SK-N-SH (cell line): ENCODE measurements at regions not wholly inside any gene's neighbourhood (a gene's known extent, or its start where the extent isn't known, plus 50 kb on each side); places are given as distances from the start of the nearest gene placed in this dataset.

Experiments used
- CTCF ChIA-PET: fragments of 300-600, 350-600 bp; formaldehyde crosslinking; extraction: SDS; loops from one replicate; lab custom pipeline; 2021; lab: Yijun Ruan, JAX
- POLR2A ChIA-PET: fragments of 350-600 bp; sonication (Branson Sonifier 250); formaldehyde crosslinking; extraction: SDS; loops from one replicate; lab custom pipeline; 2020; ENCODE audit warnings: antibody characterized with exemption, inconsistent platforms; lab: Yijun Ruan, JAX
- DNase-seq: peaks from one replicate; pipeline ENCODE4 v3.0.0; 2012
- H2AFZ ChIP-seq: fragments of 200-600 bp; sonication (generic); 2 replicates; pipeline ENCODE4 v1.8.1; 2016; ENCODE audit warnings: antibody characterized with exemption, mild to moderate bottlenecking, low read depth
- H3F3A ChIP-seq: fragments of 200-600 bp; sonication (generic); replicated peaks from 2 replicates; pipeline ENCODE3; 2016; ENCODE audit warnings: antibody characterized with exemption, mild to moderate bottlenecking; ENCODE audit not compliant: insufficient read depth
- H3K27ac ChIP-seq, 2 experiments: fragments of 200-500 bp in 1 of 2; fragments of 200-600 bp in 1 of 2; sonication (Bioruptor generic) in 1 of 2; sonication (generic), shearing (Covaris generic) in 1 of 2; 2 replicates each; pipeline versions ENCODE4 v1.5.1 to v1.6.1; 2014 to 2016; ENCODE audit warnings: low read depth in 2 of 2, inconsistent platforms in 1 of 2, low read length in 1 of 2, mild to moderate bottlenecking in 1 of 2, mixed read lengths in 1 of 2
- H3K27me3 ChIP-seq: fragments of 200-600 bp; sonication (generic), shearing (Covaris generic); 2 replicates; pipeline ENCODE4 v1.6.1; 2016; ENCODE audit warnings: mixed run types; ENCODE audit not compliant: insufficient read depth
- H3K36me3 ChIP-seq, 2 experiments: fragments of 200-500 bp in 1 of 2; fragments of 200-600 bp in 1 of 2; sonication (Bioruptor generic) in 1 of 2; sonication (generic) in 1 of 2; replicated peaks in 1 of 2; 2 replicates each; pipeline versions ENCODE3 to v1.5.1; 2014 to 2016; ENCODE audit warnings: low read length in 1 of 2, mild to moderate bottlenecking in 1 of 2; ENCODE audit not compliant: insufficient read depth in 2 of 2, control insufficient read depth in 1 of 2
- H3K4me1 ChIP-seq, 2 experiments: fragments of 200-500 bp in 1 of 2; fragments of 200-600 bp in 1 of 2; sonication (Bioruptor generic) in 1 of 2; sonication (generic), shearing (Covaris generic) in 1 of 2; 2 replicates each; pipeline versions ENCODE4 v1.5.1 to v1.6.1; 2014 to 2016; ENCODE audit warnings: low read depth in 1 of 2, low read length in 1 of 2, mixed run types in 1 of 2; ENCODE audit not compliant: insufficient read depth in 2 of 2, control insufficient read depth in 1 of 2
- H3K4me2 ChIP-seq: fragments of 200-600 bp; sonication (generic), shearing (Covaris generic); 2 replicates; pipeline ENCODE4 v1.6.1; 2017; ENCODE audit warnings: mixed run types
- H3K4me3 ChIP-seq, 2 experiments: fragments of 200-500 bp in 1 of 2; fragments of 200-600 bp in 1 of 2; sonication (Bioruptor generic) in 1 of 2; sonication (generic), shearing (Covaris generic) in 1 of 2; 2 replicates each; pipeline versions ENCODE4 v1.5.1 to v1.8.1; 2014 to 2016; ENCODE audit warnings: low read depth in 2 of 2, inconsistent platforms in 1 of 2, low read length in 1 of 2, mild to moderate bottlenecking in 1 of 2, mixed read lengths in 1 of 2, moderate library complexity in 1 of 2
- H3K79me2 ChIP-seq: fragments of 200-600 bp; sonication (generic); 2 replicates; pipeline ENCODE4 v1.8.1; 2017; ENCODE audit warnings: mild to moderate bottlenecking; ENCODE audit not compliant: insufficient read depth
- H3K9ac ChIP-seq: fragments of 200-600 bp; sonication (generic); 2 replicates; pipeline ENCODE4 v1.6.1; 2017; ENCODE audit warnings: mixed run types
- H3K9me2 ChIP-seq: fragments of 200-600 bp; sonication (generic); 2 replicates; pipeline ENCODE4 v1.6.1; 2017; ENCODE audit warnings: mixed run types
- H3K9me3 ChIP-seq: fragments of 200-600 bp; sonication (generic); 2 replicates; pipeline ENCODE4 v1.6.1; 2017; ENCODE audit warnings: mixed run types, mild to moderate bottlenecking, moderate library complexity
- H4K20me1 ChIP-seq: fragments of 200-600 bp; sonication (generic); 2 replicates; pipeline ENCODE4 v1.6.1; 2017; ENCODE audit warnings: mild to moderate bottlenecking, mixed run types; ENCODE audit not compliant: insufficient read depth
- CHD2 ChIP-seq: fragments of 150-350 bp; IDR thresholded peaks from 2 replicates; pipeline ENCODE4 v1.6.1; 2018; ENCODE audit warnings: low read length; ENCODE audit not compliant: partially characterized antibody
- EP300 ChIP-seq, 2 experiments: IDR thresholded peaks; 2 replicates each; pipeline versions ENCODE4 v1.4.0 to v1.6.1; 2012; ENCODE audit warnings: borderline replicate concordance in 1 of 2, low read depth in 1 of 2, low read length in 1 of 2
- EZH2phosphoT487 ChIP-seq: fragments of 200-600 bp; sonication (generic); IDR thresholded peaks from 2 replicates; pipeline ENCODE4 v1.6.1; 2017; ENCODE audit warnings: low read depth, mixed run types, mild to moderate bottlenecking, antibody characterized with exemption, moderate library complexity, borderline replicate concordance
- FOXJ3 ChIP-seq: sonication (generic); formaldehyde crosslinking; IDR thresholded peaks from 2 replicates; pipeline ENCODE4 v1.5.1; 2020; ENCODE audit warnings: mild to moderate bottlenecking, missing genetic modification reagents
- FOXM1 ChIP-seq: IDR thresholded peaks from 2 replicates; pipeline ENCODE4 v1.4.0; 2012; ENCODE audit warnings: low read depth, mild to moderate bottlenecking
- JUND ChIP-seq: IDR thresholded peaks from 2 replicates; pipeline ENCODE4 v1.4.0; 2012
- MEF2A ChIP-seq: IDR thresholded peaks from 2 replicates; pipeline ENCODE4 v1.4.0; 2012; ENCODE audit warnings: low read depth, borderline replicate concordance
- NFIC ChIP-seq: IDR thresholded peaks from 2 replicates; pipeline ENCODE4 v1.4.0; 2012; ENCODE audit warnings: borderline replicate concordance
- RFX5 ChIP-seq: IDR thresholded peaks from 2 replicates; pipeline ENCODE4 v1.6.1; 2012; ENCODE audit warnings: mild to moderate bottlenecking, improper control_type of control experiment, low read length
- TAF1 ChIP-seq: IDR thresholded peaks from 2 replicates; pipeline ENCODE4 v1.6.1; 2012; ENCODE audit warnings: low read depth, mild to moderate bottlenecking, low read length, moderate library complexity, borderline replicate concordance
- TCF12 ChIP-seq: IDR thresholded peaks from 2 replicates; pipeline ENCODE4 v1.4.0; 2012
- TEAD4 ChIP-seq: IDR thresholded peaks from 2 replicates; pipeline ENCODE4 v1.4.0; 2012; ENCODE audit warnings: mild to moderate bottlenecking, borderline replicate concordance; ENCODE audit not compliant: insufficient read depth
- YY1 ChIP-seq: IDR thresholded peaks from 2 replicates; pipeline ENCODE4 v1.4.0; 2012; ENCODE audit warnings: low read depth, mild to moderate bottlenecking
- WGBS: methylation state at CpG from one replicate; pipeline ENCODE4 v1.1.6; 2017; ENCODE audit warnings: low lambda C conversion rate; 5-methylcytosine and 5-hydroxymethylcytosine counted together
- TF ChIP-seq, protein P1 (sequence below): IDR thresholded peaks from 2 replicates; pipeline ENCODE4 v1.4.0; 2012; ENCODE audit warnings: low read depth
- TF ChIP-seq, protein P2 (sequence below): fragments of 150-350 bp; IDR thresholded peaks from 2 replicates; pipeline ENCODE4 v1.6.1; 2016; ENCODE audit warnings: mild to moderate bottlenecking, low read depth, low read length
- TF ChIP-seq, protein P3 (sequence below): IDR thresholded peaks from 2 replicates; pipeline ENCODE4; 2012
- TF ChIP-seq, protein P4 (sequence below): fragments of 200-600 bp; sonication (generic); IDR thresholded peaks from 2 replicates; pipeline ENCODE4 v1.6.1; 2017; ENCODE audit warnings: antibody characterized with exemption, mild to moderate bottlenecking, moderate library complexity

DNA sequence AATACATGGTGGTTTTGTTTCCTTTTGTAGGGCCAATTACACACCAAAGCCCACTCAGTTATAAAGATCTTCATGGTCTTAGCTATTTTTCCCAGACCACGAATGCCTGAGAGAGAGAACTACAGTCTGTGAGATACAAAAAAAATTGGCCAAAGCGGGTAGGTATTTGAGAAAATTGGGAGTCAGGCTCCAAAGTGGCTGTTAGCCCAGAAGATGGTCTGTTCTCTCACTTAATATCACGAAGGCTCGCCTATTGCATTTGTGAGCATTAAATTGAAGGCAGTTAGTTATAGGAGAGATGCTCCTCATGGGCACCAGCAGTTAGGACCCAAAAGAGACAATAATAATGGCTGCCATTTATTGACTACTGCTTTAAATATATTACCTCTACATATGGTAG is 342.7 kb downstream of the PLPP3 start:
- no peak for DNase-seq
- POLR2A ChIA-PET = no interaction called here
- no peaks in the 10 kb centered on the region for H3K27me3 ChIP-seq
- TF ChIP-seq, protein P1, sequence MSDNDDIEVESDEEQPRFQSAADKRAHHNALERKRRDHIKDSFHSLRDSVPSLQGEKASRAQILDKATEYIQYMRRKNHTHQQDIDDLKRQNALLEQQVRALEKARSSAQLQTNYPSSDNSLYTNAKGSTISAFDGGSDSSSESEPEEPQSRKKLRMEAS = no peak
- TF ChIP-seq, protein P2, sequence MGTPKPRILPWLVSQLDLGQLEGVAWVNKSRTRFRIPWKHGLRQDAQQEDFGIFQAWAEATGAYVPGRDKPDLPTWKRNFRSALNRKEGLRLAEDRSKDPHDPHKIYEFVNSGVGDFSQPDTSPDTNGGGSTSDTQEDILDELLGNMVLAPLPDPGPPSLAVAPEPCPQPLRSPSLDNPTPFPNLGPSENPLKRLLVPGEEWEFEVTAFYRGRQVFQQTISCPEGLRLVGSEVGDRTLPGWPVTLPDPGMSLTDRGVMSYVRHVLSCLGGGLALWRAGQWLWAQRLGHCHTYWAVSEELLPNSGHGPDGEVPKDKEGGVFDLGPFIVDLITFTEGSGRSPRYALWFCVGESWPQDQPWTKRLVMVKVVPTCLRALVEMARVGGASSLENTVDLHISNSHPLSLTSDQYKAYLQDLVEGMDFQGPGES = no peak
- no peak for TF ChIP-seq EP300 (IDR thresholded peaks at IDR 0.05; ENCODE audit: borderline replicate concordance in 1 of 2, low read depth in 1 of 2, low read length in 1 of 2)
- TF ChIP-seq TAF1 = no peak
- TF ChIP-seq EZH2phosphoT487 = no peak
- TF ChIP-seq FOXM1 = no peak
- TF ChIP-seq, protein P3, sequence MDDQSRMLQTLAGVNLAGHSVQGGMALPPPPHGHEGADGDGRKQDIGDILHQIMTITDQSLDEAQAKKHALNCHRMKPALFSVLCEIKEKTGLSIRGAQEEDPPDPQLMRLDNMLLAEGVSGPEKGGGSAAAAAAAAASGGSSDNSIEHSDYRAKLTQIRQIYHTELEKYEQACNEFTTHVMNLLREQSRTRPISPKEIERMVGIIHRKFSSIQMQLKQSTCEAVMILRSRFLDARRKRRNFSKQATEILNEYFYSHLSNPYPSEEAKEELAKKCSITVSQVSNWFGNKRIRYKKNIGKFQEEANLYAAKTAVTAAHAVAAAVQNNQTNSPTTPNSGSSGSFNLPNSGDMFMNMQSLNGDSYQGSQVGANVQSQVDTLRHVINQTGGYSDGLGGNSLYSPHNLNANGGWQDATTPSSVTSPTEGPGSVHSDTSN = no peak
- no peak for TF ChIP-seq MEF2A
- no peak for TF ChIP-seq TCF12
- TF ChIP-seq, all 33 proteins: peak for 0
- H3K79me2 ChIP-seq = no peaks in the 10 kb centered on the region
- no peaks in the 10 kb centered on the region for H3K36me3 ChIP-seq
- H3K4me1 ChIP-seq = peaks cover 0 to 4% of the 10 kb centered on the region in 2 experiments; a peak in 2 of 4 replicates
- H4K20me1 ChIP-seq = no peaks in the 10 kb centered on the region
- CTCF ChIA-PET = no interaction called here
- no peak overlapping the region for H3K27ac ChIP-seq
- no peak overlapping the region for H3K4me3 ChIP-seq
- WGBS = 79% methylated on average over 4 of the region's 4 CpGs
- H3F3A ChIP-seq = peaks cover 3% of the 10 kb centered on the region
- no peaks in the 10 kb centered on the region for H3K9me2 ChIP-seq
- no peaks in the 10 kb centered on the region for H3K9me3 ChIP-seq
- H3K9ac ChIP-seq = no peak overlapping the region
- no peak overlapping the region for H3K4me2 ChIP-seq
- H2AFZ ChIP-seq = no peak overlapping the region

DNA sequence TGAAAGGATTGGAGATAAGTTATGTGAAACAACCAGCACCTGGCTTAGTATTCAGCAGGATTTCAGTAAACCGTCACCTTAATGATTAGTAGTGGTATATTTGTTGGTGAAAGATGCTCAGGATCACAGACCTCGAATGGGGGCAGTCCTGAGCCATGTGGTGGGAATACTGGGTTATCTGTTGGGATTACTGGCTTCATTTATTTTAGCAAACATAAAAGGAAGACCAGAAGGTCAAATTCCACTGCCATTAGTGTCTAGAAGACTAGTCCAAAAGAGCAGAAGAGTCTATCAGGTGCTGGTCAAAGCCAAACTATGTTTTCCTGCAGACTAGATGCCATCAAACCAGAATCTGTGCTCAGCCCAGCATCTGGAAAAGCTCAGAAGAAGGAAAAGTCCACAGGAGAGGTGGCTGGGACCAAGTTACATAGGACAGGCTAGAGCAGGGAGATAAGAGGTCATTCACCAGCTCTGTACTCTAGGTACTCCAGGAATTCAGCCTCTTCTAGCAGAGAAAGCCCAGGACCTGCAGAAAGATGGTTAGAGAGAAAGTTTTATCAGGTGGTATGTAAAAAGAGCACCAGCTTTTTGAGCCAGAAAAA is 343.4 kb downstream of the PLPP3 start:
- Histone ChIP-seq H3K9ac (no peak overlapping the region), H3F3A (peaks cover 3% of the 10 kb centered on the region), H3K9me3 (no peaks in the 10 kb centered on the region), H3K4me2 (no peak overlapping the region), H3K27me3 (no peaks in the 10 kb centered on the region), H3K36me3 (no peaks in the 10 kb centered on the region), H3K27ac (no peak overlapping the region), H4K20me1 (no peaks in the 10 kb centered on the region), H3K9me2 (no peaks in the 10 kb centered on the region), H3K79me2 (no peaks in the 10 kb centered on the region), H3K4me1 (peaks cover 0 to 4% of the 10 kb centered on the region in 2 experiments; a peak in 2 of 4 replicates), H2AFZ (no peak overlapping the region), H3K4me3 (no peak overlapping the region)
- ChIA-PET POLR2A (no interaction called here), CTCF (no interaction called here)
- no peak for TF ChIP-seq JUND
- no peak for TF ChIP-seq MEF2A
- TF ChIP-seq EP300 (IDR thresholded peaks at IDR 0.05; ENCODE audit: borderline replicate concordance in 1 of 2, low read depth in 1 of 2, low read length in 1 of 2) = no peak
- TF ChIP-seq, protein P2 = no peak
- TF ChIP-seq TAF1 = no peak
- TF ChIP-seq CHD2 = no peak
- no peak for TF ChIP-seq FOXJ3 (CRISPR knock-in tag)
- TF ChIP-seq YY1 = no peak
- TF ChIP-seq, protein P4, sequence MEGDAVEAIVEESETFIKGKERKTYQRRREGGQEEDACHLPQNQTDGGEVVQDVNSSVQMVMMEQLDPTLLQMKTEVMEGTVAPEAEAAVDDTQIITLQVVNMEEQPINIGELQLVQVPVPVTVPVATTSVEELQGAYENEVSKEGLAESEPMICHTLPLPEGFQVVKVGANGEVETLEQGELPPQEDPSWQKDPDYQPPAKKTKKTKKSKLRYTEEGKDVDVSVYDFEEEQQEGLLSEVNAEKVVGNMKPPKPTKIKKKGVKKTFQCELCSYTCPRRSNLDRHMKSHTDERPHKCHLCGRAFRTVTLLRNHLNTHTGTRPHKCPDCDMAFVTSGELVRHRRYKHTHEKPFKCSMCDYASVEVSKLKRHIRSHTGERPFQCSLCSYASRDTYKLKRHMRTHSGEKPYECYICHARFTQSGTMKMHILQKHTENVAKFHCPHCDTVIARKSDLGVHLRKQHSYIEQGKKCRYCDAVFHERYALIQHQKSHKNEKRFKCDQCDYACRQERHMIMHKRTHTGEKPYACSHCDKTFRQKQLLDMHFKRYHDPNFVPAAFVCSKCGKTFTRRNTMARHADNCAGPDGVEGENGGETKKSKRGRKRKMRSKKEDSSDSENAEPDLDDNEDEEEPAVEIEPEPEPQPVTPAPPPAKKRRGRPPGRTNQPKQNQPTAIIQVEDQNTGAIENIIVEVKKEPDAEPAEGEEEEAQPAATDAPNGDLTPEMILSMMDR = no peak
- no peak for TF ChIP-seq RFX5
- no peak for TF ChIP-seq NFIC
- no peak for TF ChIP-seq TEAD4
- TF ChIP-seq, protein P1 = no peak
- TF ChIP-seq EZH2phosphoT487 = no peak
- DNase-seq = no peak
- WGBS = 50% methylated on average over 2 of the region's 2 CpGs
